ENCODE measurements at regions not wholly inside any gene's neighbourhood (a gene's known extent, or its start where the extent isn't known, plus 50 kb on each side); places are given as distances from the start of the nearest gene placed in this dataset.

DNA sequence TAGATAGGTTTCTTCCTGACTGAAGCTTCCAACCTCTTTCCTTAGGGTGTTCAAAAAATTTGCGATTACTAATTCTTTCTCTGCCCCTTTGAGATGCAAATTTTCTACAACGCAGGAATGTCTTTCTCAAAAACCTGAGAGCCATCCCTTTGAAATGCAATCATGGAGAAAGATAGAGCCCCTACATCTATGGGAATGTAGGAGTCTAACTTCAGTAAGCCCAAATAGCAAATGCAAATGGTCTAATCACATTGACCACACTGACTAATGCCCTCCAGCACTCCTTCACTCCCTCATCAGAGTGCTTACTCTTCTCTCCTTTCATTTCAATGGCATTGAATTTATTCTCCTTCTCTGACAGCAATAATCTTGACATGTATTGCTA, 107.1 kb downstream of the SLC6A15 start:
- TF ChIP-seq, protein P1, sequence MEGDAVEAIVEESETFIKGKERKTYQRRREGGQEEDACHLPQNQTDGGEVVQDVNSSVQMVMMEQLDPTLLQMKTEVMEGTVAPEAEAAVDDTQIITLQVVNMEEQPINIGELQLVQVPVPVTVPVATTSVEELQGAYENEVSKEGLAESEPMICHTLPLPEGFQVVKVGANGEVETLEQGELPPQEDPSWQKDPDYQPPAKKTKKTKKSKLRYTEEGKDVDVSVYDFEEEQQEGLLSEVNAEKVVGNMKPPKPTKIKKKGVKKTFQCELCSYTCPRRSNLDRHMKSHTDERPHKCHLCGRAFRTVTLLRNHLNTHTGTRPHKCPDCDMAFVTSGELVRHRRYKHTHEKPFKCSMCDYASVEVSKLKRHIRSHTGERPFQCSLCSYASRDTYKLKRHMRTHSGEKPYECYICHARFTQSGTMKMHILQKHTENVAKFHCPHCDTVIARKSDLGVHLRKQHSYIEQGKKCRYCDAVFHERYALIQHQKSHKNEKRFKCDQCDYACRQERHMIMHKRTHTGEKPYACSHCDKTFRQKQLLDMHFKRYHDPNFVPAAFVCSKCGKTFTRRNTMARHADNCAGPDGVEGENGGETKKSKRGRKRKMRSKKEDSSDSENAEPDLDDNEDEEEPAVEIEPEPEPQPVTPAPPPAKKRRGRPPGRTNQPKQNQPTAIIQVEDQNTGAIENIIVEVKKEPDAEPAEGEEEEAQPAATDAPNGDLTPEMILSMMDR (IDR thresholded peaks at IDR 0.05), result no peak
- TF ChIP-seq POLR2A (IDR thresholded peaks at IDR 0.05), result no peak

All from right lobe of liver (tissue), 4 donors.